ENCODE measurements at regions not wholly inside any gene's neighbourhood (a gene's known extent, or its start where the extent isn't known, plus 50 kb on each side); places are given as distances from the start of the nearest gene placed in this dataset.

GRCh38 chr6:165090242-165090641 lies 219.2 kb downstream of the C6orf118 start:
- Histone ChIP-seq H3K4me3 (ENCODE audit: control insufficient read depth in 2 of 3, extremely low read depth in 1 of 3, insufficient read depth in 2 of 3, low read depth in 1 of 3, low read length in 3 of 3) (no peak overlapping the region), H3K36me3 (ENCODE audit: control insufficient read depth in 2 of 2, extremely low read depth in 1 of 2, insufficient read depth in 2 of 2, low read length in 2 of 2) (no peaks in the 10 kb centered on the region), H3K9ac (ENCODE audit: control insufficient read depth, extremely low read depth, insufficient read depth, low read length) (no peak overlapping the region), H3K4me2 (ENCODE audit: control insufficient read depth, extremely low read depth, insufficient read depth, low read depth, low read length) (no peak overlapping the region), H3K9me1 (ENCODE audit: control insufficient read depth, extremely low read depth, insufficient read depth, low read length) (no peaks in the 10 kb centered on the region), H3K27ac (ENCODE audit: control insufficient read depth, insufficient read depth, low read length) (no peak overlapping the region), H4K20me1 (ENCODE audit: control insufficient read depth, extremely low read depth, insufficient read depth, low read length) (no peaks in the 10 kb centered on the region), H3K27me3 (ENCODE audit: control insufficient read depth, extremely low read depth, insufficient read depth, low read length) (no peaks in the 10 kb centered on the region), H3K9me3 (ENCODE audit: control insufficient read depth, low read depth, low read length) (no peaks in the 10 kb centered on the region), H3K4me1 (ENCODE audit: control insufficient read depth, extremely low read depth, insufficient read depth, low read length) (no peaks in the 10 kb centered on the region), H2AFZ (ENCODE audit: control insufficient read depth, low read length) (no peak overlapping the region), H3K79me2 (ENCODE audit: control insufficient read depth, insufficient read depth, low read length) (no peaks in the 10 kb centered on the region)
- DNase-seq (ENCODE audit: low read depth, low spot score): no peak
- dilution Hi-C loops (cut with MboI; ENCODE audit: extremely low pct_ligation_motif_present, low sequenced_read_pairs): no loop called here
- TF ChIP-seq, protein P1, sequence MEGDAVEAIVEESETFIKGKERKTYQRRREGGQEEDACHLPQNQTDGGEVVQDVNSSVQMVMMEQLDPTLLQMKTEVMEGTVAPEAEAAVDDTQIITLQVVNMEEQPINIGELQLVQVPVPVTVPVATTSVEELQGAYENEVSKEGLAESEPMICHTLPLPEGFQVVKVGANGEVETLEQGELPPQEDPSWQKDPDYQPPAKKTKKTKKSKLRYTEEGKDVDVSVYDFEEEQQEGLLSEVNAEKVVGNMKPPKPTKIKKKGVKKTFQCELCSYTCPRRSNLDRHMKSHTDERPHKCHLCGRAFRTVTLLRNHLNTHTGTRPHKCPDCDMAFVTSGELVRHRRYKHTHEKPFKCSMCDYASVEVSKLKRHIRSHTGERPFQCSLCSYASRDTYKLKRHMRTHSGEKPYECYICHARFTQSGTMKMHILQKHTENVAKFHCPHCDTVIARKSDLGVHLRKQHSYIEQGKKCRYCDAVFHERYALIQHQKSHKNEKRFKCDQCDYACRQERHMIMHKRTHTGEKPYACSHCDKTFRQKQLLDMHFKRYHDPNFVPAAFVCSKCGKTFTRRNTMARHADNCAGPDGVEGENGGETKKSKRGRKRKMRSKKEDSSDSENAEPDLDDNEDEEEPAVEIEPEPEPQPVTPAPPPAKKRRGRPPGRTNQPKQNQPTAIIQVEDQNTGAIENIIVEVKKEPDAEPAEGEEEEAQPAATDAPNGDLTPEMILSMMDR (optimal IDR thresholded peaks at IDR 0.05 in 1 of 3, IDR thresholded peaks at IDR 0.05 in 1 of 3, conservative IDR thresholded peaks at IDR 0.05 in 1 of 3; ENCODE audit: extremely low read depth in 1 of 3, insufficient read depth in 2 of 3, low read length in 3 of 3): no peak
- TF ChIP-seq EZH2 (IDR thresholded peaks at IDR 0.05; ENCODE audit: low read length): no peak
- no peak for FAIRE-seq

DNA sequence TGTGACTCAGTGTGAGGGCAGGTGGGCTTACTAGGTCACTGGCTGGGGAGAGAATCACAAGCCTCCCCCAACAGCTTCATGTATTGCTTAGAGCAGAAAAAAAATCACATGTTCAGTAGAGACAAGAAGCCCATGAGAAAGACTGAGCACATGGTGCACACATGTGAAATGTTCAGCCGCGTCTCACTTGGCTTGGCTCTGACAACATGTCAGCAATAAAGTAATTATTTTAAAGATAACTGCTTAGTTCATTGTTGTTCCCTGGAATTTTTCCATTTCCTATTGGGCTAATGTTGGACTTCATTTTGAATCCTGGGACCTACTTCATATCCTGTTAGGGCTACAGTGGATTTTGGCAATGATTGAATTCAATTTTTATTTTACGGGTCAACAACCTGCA lies 222.6 kb downstream of the C6orf118 start:
- no peak for FAIRE-seq
- H3K27ac ChIP-seq (ENCODE audit: control insufficient read depth, insufficient read depth, low read length): no peak overlapping the region
- no peak for TF ChIP-seq EZH2 (IDR thresholded peaks at IDR 0.05; ENCODE audit: low read length)
- TF ChIP-seq, protein P1 (optimal IDR thresholded peaks at IDR 0.05 in 1 of 3, IDR thresholded peaks at IDR 0.05 in 1 of 3, conservative IDR thresholded peaks at IDR 0.05 in 1 of 3; ENCODE audit: extremely low read depth in 1 of 3, insufficient read depth in 2 of 3, low read length in 3 of 3): no peak
- H3K9me1 ChIP-seq (ENCODE audit: control insufficient read depth, extremely low read depth, insufficient read depth, low read length): no peaks in the 10 kb centered on the region
- H2AFZ ChIP-seq (ENCODE audit: control insufficient read depth, low read length): no peak overlapping the region
- H4K20me1 ChIP-seq (ENCODE audit: control insufficient read depth, extremely low read depth, insufficient read depth, low read length): no peaks in the 10 kb centered on the region
- H3K4me3 ChIP-seq (ENCODE audit: control insufficient read depth in 2 of 3, extremely low read depth in 1 of 3, insufficient read depth in 2 of 3, low read depth in 1 of 3, low read length in 3 of 3): no peak overlapping the region
- H3K79me2 ChIP-seq (ENCODE audit: control insufficient read depth, insufficient read depth, low read length): no peaks in the 10 kb centered on the region
- H3K36me3 ChIP-seq (ENCODE audit: control insufficient read depth in 2 of 2, extremely low read depth in 1 of 2, insufficient read depth in 2 of 2, low read length in 2 of 2): no peaks in the 10 kb centered on the region
- no peak overlapping the region for H3K9ac ChIP-seq (ENCODE audit: control insufficient read depth, extremely low read depth, insufficient read depth, low read length)
- H3K4me2 ChIP-seq (ENCODE audit: control insufficient read depth, extremely low read depth, insufficient read depth, low read depth, low read length): no peak overlapping the region
- no peaks in the 10 kb centered on the region for H3K4me1 ChIP-seq (ENCODE audit: control insufficient read depth, extremely low read depth, insufficient read depth, low read length)
- no peak for DNase-seq (ENCODE audit: low read depth, low spot score)
- H3K27me3 ChIP-seq (ENCODE audit: control insufficient read depth, extremely low read depth, insufficient read depth, low read length): no peaks in the 10 kb centered on the region
- dilution Hi-C loops (cut with MboI; ENCODE audit: extremely low pct_ligation_motif_present, low sequenced_read_pairs): no loop called here
- no peaks in the 10 kb centered on the region for H3K9me3 ChIP-seq (ENCODE audit: control insufficient read depth, low read depth, low read length)

Data from keratinocyte (primary cell).